IMR-90 (cell line): ENCODE measurements at regions not wholly inside any gene's neighbourhood (a gene's known extent, or its start where the extent isn't known, plus 50 kb on each side); places are given as distances from the start of the nearest gene placed in this dataset.
"Not testable (repeated sequence)": the region's sequence is repeated elsewhere in the genome, so short reads cannot be mapped to it uniquely, and the experiment has no call there.

Source experiments
- ATAC-seq: fragments of 200-7000 bp; cut with Tn5 transposase; 2 replicates; pipeline ENCODE4 v1.9.1; 2020; ENCODE audit warnings: low read depth, mild to moderate bottlenecking, moderate library complexity
- BruUV-seq: library from RNA; stranded (reverse); fragments of 400-500 nt; replicated peaks from 2 replicates; lab custom pipeline; 2021; lab: Mats Ljungman, UMichigan
- CTCF ChIA-PET: fragments of 300-600 bp; formaldehyde crosslinking; extraction: SDS; loops from one replicate; lab custom pipeline; 2021; ENCODE audit warnings: antibody characterized with exemption; lab: Yijun Ruan, JAX
- POLR2A ChIA-PET: fragments of 300-600 bp; sonication (Branson Sonifier 250); formaldehyde crosslinking; loops from one replicate; lab custom pipeline; 2022; ENCODE audit warnings: antibody characterized with exemption; ENCODE audit not compliant: unreplicated experiment; lab: Charles Lee
- DNase-seq: peaks from one replicate; pipeline ENCODE4 v3.0.0; 2013
- H2AFZ ChIP-seq: replicated peaks from 2 replicates; pipeline ENCODE3; 2013; ENCODE audit warnings: low read length, mild to moderate bottlenecking; ENCODE audit not compliant: poor library complexity
- H2AK5ac ChIP-seq: 2 replicates; pipeline ENCODE4 v1.6.1; 2013; ENCODE audit warnings: low read depth, low read length, inconsistent platforms
- H2AK9ac ChIP-seq: replicated peaks from 2 replicates; pipeline ENCODE3; 2013; ENCODE audit warnings: mild to moderate bottlenecking, low read depth, low read length, moderate library complexity; ENCODE audit not compliant: poor library complexity
- H2BK120ac ChIP-seq: 2 replicates; pipeline ENCODE4 v1.6.1; 2013; ENCODE audit warnings: low read depth, low read length, inconsistent platforms
- H2BK15ac ChIP-seq: 3 replicates; pipeline ENCODE4 v1.6.1; 2013; ENCODE audit warnings: low read depth, low read length, inconsistent platforms
- H2BK20ac ChIP-seq: 2 replicates; pipeline ENCODE4 v1.6.1; 2013; ENCODE audit warnings: low read depth, mild to moderate bottlenecking, inconsistent platforms, low read length, moderate library complexity
- H2BK5ac ChIP-seq: 2 replicates; pipeline ENCODE4 v1.6.1; 2013; ENCODE audit warnings: mild to moderate bottlenecking, low read depth, low read length, inconsistent platforms; ENCODE audit not compliant: poor library complexity, severe bottlenecking
- H3K14ac ChIP-seq: replicated peaks from 2 replicates; pipeline ENCODE4 v1.6.1; 2013; ENCODE audit warnings: low read depth, low read length, inconsistent platforms
- H3K18ac ChIP-seq: 2 replicates; pipeline ENCODE4 v1.6.1; 2013; ENCODE audit warnings: low read depth, low read length, control low read depth
- H3K23ac ChIP-seq: 2 replicates; pipeline ENCODE4 v1.6.1; 2013; ENCODE audit warnings: low read depth, low read length, inconsistent platforms
- H3K27ac ChIP-seq: 2 replicates; pipeline ENCODE4 v1.5.1; 2013; ENCODE audit warnings: mild to moderate bottlenecking, control low read depth, low read length; ENCODE audit not compliant: insufficient read depth
- H3K27me3 ChIP-seq: 2 replicates; pipeline ENCODE4 v1.6.1; 2013; ENCODE audit warnings: low read length; ENCODE audit not compliant: control insufficient read depth, insufficient read depth
- H3K36me3 ChIP-seq: 2 replicates; pipeline ENCODE4 v1.6.1; 2013; ENCODE audit warnings: low read length, mixed read lengths; ENCODE audit not compliant: control insufficient read depth, insufficient read depth
- H3K4ac ChIP-seq: 2 replicates; pipeline ENCODE4 v1.6.1; 2013; ENCODE audit warnings: low read depth, low read length, inconsistent platforms
- H3K4me1 ChIP-seq: 2 replicates; pipeline ENCODE4 v1.6.1; 2013; ENCODE audit warnings: low read length, mixed read lengths; ENCODE audit not compliant: control insufficient read depth, insufficient read depth
- H3K4me2 ChIP-seq: 2 replicates; pipeline ENCODE4 v1.6.1; 2013; ENCODE audit warnings: low read depth, mild to moderate bottlenecking, control low read depth, low read length, moderate library complexity
- H3K4me3 ChIP-seq: 2 replicates; pipeline ENCODE4 v1.5.1; 2013; ENCODE audit warnings: low read depth, mild to moderate bottlenecking, control low read depth, low read length, moderate library complexity; ENCODE audit not compliant: insufficient read depth
- H3K56ac ChIP-seq: 2 replicates; pipeline ENCODE4 v1.6.1; 2013; ENCODE audit warnings: low read length, inconsistent platforms; ENCODE audit not compliant: insufficient read depth; ENCODE audit errors: extremely low read depth
- H3K79me1 ChIP-seq, 2 experiments: 2 replicates each; pipeline ENCODE4 v1.6.1; 2013; ENCODE audit warnings: low read length in 2 of 2, inconsistent platforms in 1 of 2, low read depth in 1 of 2
- H3K9ac ChIP-seq: 2 replicates; pipeline ENCODE4 v1.6.1; 2013; ENCODE audit warnings: low read depth, low read length, control low read depth
- H3K9me1 ChIP-seq: 2 replicates; pipeline ENCODE4 v1.6.1; 2013; ENCODE audit warnings: low read length, inconsistent platforms; ENCODE audit not compliant: insufficient read depth
- H3K9me3 ChIP-seq: 2 replicates; pipeline ENCODE4 v1.6.1; 2013; ENCODE audit warnings: low read length; ENCODE audit not compliant: control insufficient read depth, insufficient read depth
- H4K20me1 ChIP-seq: 2 replicates; pipeline ENCODE4 v1.6.1; 2013; ENCODE audit warnings: low read length, inconsistent platforms; ENCODE audit not compliant: insufficient read depth
- H4K5ac ChIP-seq: 2 replicates; pipeline ENCODE4 v1.6.1; 2013; ENCODE audit warnings: mild to moderate bottlenecking, low read depth, low read length, control low read depth
- H4K8ac ChIP-seq, 2 experiments: 2 replicates each; pipeline ENCODE4 v1.6.1; 2013; ENCODE audit warnings: low read depth in 2 of 2, low read length in 2 of 2, control low read depth in 1 of 2, inconsistent platforms in 1 of 2
- H4K91ac ChIP-seq: 2 replicates; pipeline ENCODE4 v1.6.1; 2013; ENCODE audit warnings: low read depth, low read length, inconsistent platforms; ENCODE audit not compliant: insufficient read depth
- WGBS, 2 experiments: methylation state at CpG; one replicate each; pipeline versions ENCODE4 v1.1.5 to v1.1.7; 2013; ENCODE audit warnings: missing lambda C conversion rate in 2 of 2; ENCODE audit not compliant: insufficient read length in 1 of 2; ENCODE audit errors: extremely low coverage in 2 of 2; 5-methylcytosine and 5-hydroxymethylcytosine counted together
- dilution Hi-C: fragments of 300-500 bp; cut with HindIII; formaldehyde crosslinking; loops from one replicate; pipeline ENCODE4 v1.14.3; 2018; ENCODE audit warnings: low sequenced_read_pairs; ENCODE audit not compliant: unreplicated experiment
- in situ Hi-C: fragments of 300-500 bp; cut with MboI; formaldehyde crosslinking; loops from 3 replicates; pipeline ENCODE4 v1.14.3; 2019; ENCODE audit warnings: low sequenced_read_pairs, inconsistent platforms, mixed read lengths
- intact Hi-C: fragments of 100-400 bp; cut with micrococcal nuclease; formaldehyde crosslinking; loops from 2 replicates; pipeline ENCODE4 v1.10.0; 2022

DNA sequence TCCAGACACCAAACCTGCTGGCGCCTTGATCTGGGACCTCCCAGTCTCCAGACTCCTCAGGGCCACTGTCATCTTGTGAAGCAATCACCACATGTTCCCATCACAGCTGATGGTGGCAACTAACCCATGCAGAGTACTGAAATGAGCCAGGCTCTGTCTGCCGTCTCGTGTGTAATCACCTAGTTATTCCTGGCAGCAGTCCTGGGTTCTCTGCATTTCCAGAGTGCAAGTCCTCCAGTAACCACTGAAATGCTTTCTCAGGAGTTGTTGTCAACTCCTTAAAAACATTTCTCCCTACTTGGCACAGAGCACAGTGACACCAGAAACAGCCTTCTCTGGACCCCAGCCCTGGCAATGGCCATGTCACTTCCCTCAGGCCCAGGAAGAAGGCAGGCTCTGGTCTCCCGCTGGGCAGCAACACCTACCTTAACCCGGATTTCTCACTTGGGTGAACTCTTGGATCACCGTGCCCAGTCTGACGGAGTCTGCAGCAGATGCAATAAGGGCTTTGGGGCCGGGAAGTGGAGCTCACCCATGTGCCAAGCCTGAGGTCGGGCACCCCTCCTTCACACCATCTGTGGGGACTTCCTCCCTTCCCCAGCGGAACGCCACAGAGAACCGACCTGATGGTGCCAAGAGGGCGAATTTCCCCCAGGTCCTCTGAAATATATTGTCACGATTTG lies 189.5 kb upstream of the NPAP1 start:
- H3K27ac ChIP-seq, H2BK15ac ChIP-seq, H4K8ac ChIP-seq, H3K9me3 ChIP-seq, H2AK5ac ChIP-seq, H3K4ac ChIP-seq, H3K36me3 ChIP-seq, H3K4me3 ChIP-seq, BruUV-seq, dilution Hi-C loops, H2AK9ac ChIP-seq, H4K20me1 ChIP-seq, H3K4me1 ChIP-seq, H3K79me1 ChIP-seq, H2AFZ ChIP-seq, H4K91ac ChIP-seq, H2BK5ac ChIP-seq, H3K23ac ChIP-seq, H3K9me1 ChIP-seq, H3K9ac ChIP-seq, H3K56ac ChIP-seq, H2BK120ac ChIP-seq, H3K14ac ChIP-seq, CTCF ChIA-PET, intact Hi-C loops, POLR2A ChIA-PET, H4K5ac ChIP-seq, ATAC-seq, H3K4me2 ChIP-seq, H3K27me3 ChIP-seq, H2BK20ac ChIP-seq, H3K18ac ChIP-seq, in situ Hi-C loops: not testable (repeated sequence)
- DNase-seq = peak; percentile 1
- WGBS, 2 experiments = 60% methylated on average over 6 of the region's 14 CpGs; no CpG with 5 or more reads in 1 of the 2 experiments

- POLR2A ChIA-PET, H3K9me3 ChIP-seq, H3K23ac ChIP-seq, in situ Hi-C loops, H3K14ac ChIP-seq, H3K36me3 ChIP-seq, H2BK20ac ChIP-seq, H2BK15ac ChIP-seq, H2BK5ac ChIP-seq, dilution Hi-C loops, H3K9me1 ChIP-seq, intact Hi-C loops, H3K4ac ChIP-seq, DNase-seq, H4K20me1 ChIP-seq, H2BK120ac ChIP-seq, H3K27me3 ChIP-seq, H3K4me3 ChIP-seq, H3K27ac ChIP-seq, H3K9ac ChIP-seq, H3K18ac ChIP-seq, H4K91ac ChIP-seq, BruUV-seq, H4K5ac ChIP-seq, H2AK9ac ChIP-seq, H3K4me1 ChIP-seq, H3K56ac ChIP-seq, H4K8ac ChIP-seq, ATAC-seq, CTCF ChIA-PET, H3K4me2 ChIP-seq, H2AFZ ChIP-seq, H2AK5ac ChIP-seq, H3K79me1 ChIP-seq: not testable (repeated sequence)
- no CpG with 5 or more reads among the region's 8 CpGs for WGBS, 2 experiments
Observed at GRCh38 chr15:24488164-24488907, 187.2 kb upstream of the NPAP1 start.
